Glutamatergic neuron (in vitro differentiated cells): ENCODE measurements at regions not wholly inside any gene's neighbourhood (a gene's known extent, or its start where the extent isn't known, plus 50 kb on each side); places are given as distances from the start of the nearest gene placed in this dataset.

Source experiments
- DNase-seq: peaks from one replicate; pipeline ENCODE4 v3.0.0; 2022
- H3K27ac Mint-ChIP-seq: one replicate; pipeline ENCODE4 v1.8.0; 2020; ENCODE audit warnings: mild to moderate bottlenecking, mixed read lengths, inconsistent platforms; ENCODE audit not compliant: unreplicated experiment
- H3K27me3 Mint-ChIP-seq: one replicate; pipeline ENCODE4 v1.8.0; 2020; ENCODE audit warnings: mild to moderate bottlenecking, moderate library complexity, mixed read lengths, inconsistent platforms; ENCODE audit not compliant: unreplicated experiment
- H3K36me3 Mint-ChIP-seq: one replicate; pipeline ENCODE4 v1.8.0; 2020; ENCODE audit warnings: mild to moderate bottlenecking, mixed read lengths, inconsistent platforms; ENCODE audit not compliant: unreplicated experiment
- H3K4me1 Mint-ChIP-seq: one replicate; pipeline ENCODE4 v1.8.0; 2020; ENCODE audit warnings: mild to moderate bottlenecking, low read depth, mixed read lengths, inconsistent platforms; ENCODE audit not compliant: unreplicated experiment
- H3K4me3 Mint-ChIP-seq: one replicate; pipeline ENCODE4 v1.8.0; 2020; ENCODE audit warnings: mild to moderate bottlenecking, mixed read lengths, inconsistent platforms; ENCODE audit not compliant: unreplicated experiment
- H3K9me3 Mint-ChIP-seq: one replicate; pipeline ENCODE4 v1.8.0; 2020; ENCODE audit warnings: mild to moderate bottlenecking, moderate library complexity, mixed read lengths, inconsistent platforms; ENCODE audit not compliant: unreplicated experiment
- CTCF ChIP-seq: fragments of 200-600 bp; sonication (generic); IDR thresholded peaks from one replicate; pipeline ENCODE4 v1.5.0; 2021; ENCODE audit not compliant: partially characterized antibody, unreplicated experiment

GRCh38 chr10:33982995-33983394 is 648.5 kb upstream of the NRP1 start:
- no peak overlapping the region for H3K27ac Mint-ChIP-seq
- DNase-seq = no peak
- H3K9me3 Mint-ChIP-seq = no peaks in the 10 kb centered on the region
- H3K4me3 Mint-ChIP-seq = no peak overlapping the region
- peaks cover 2% of the 10 kb centered on the region for H3K27me3 Mint-ChIP-seq
- no peaks in the 10 kb centered on the region for H3K4me1 Mint-ChIP-seq
- TF ChIP-seq CTCF = no peak
- H3K36me3 Mint-ChIP-seq = no peaks in the 10 kb centered on the region

GRCh38 chr10:33981301-33981700 is 646.8 kb upstream of the NRP1 start:
- TF ChIP-seq CTCF = no peak
- Mint-ChIP-seq H3K9me3 (no peaks in the 10 kb centered on the region), H3K27ac (no peak overlapping the region), H3K4me3 (no peak overlapping the region), H3K27me3 (peaks cover 2% of the 10 kb centered on the region), H3K4me1 (no peaks in the 10 kb centered on the region), H3K36me3 (no peaks in the 10 kb centered on the region)
- DNase-seq = no peak

GRCh38 chr10:33979195-33979594 is 644.7 kb upstream of the NRP1 start:
- Mint-ChIP-seq H3K27me3 (peaks cover 6% of the 10 kb centered on the region), H3K4me1 (no peaks in the 10 kb centered on the region), H3K36me3 (no peaks in the 10 kb centered on the region), H3K4me3 (no peak overlapping the region), H3K9me3 (no peaks in the 10 kb centered on the region), H3K27ac (no peak overlapping the region)
- DNase-seq = no peak
- no peak for TF ChIP-seq CTCF

- H3K4me3 Mint-ChIP-seq = no peak overlapping the region
- no peaks in the 10 kb centered on the region for H3K9me3 Mint-ChIP-seq
- H3K27ac Mint-ChIP-seq = no peak overlapping the region
- TF ChIP-seq CTCF = no peak
- H3K27me3 Mint-ChIP-seq = peaks cover 6% of the 10 kb centered on the region
- no peaks in the 10 kb centered on the region for H3K36me3 Mint-ChIP-seq
- no peak for DNase-seq
- no peaks in the 10 kb centered on the region for H3K4me1 Mint-ChIP-seq
Observed at GRCh38 chr10:33975481-33975880, 641.0 kb upstream of the NRP1 start.

GRCh38 chr10:33974976-33975478 is 640.6 kb upstream of the NRP1 start:
- no peak for DNase-seq
- Mint-ChIP-seq H3K36me3 (no peaks in the 10 kb centered on the region), H3K9me3 (no peaks in the 10 kb centered on the region), H3K4me1 (no peaks in the 10 kb centered on the region), H3K4me3 (no peak overlapping the region), H3K27me3 (peaks cover 6% of the 10 kb centered on the region), H3K27ac (no peak overlapping the region)
- TF ChIP-seq CTCF = no peak
